OCI-LY1 (cell line): ENCODE measurements at regions not wholly inside any gene's neighbourhood (a gene's known extent, or its start where the extent isn't known, plus 50 kb on each side); places are given as distances from the start of the nearest gene placed in this dataset.

Experiments used
- EZH2 ChIP-seq: fragments of 200-600 bp; sonication (generic), shearing (Covaris generic); IDR thresholded peaks from 2 replicates; pipeline ENCODE4 v1.8.0; 2017; ENCODE audit warnings: borderline replicate concordance, mixed run types, mild to moderate bottlenecking, antibody characterized with exemption, low read length, moderate library complexity, mixed read lengths
- TF ChIP-seq, protein P1 (sequence below): fragments of 200-600 bp; sonication (generic), shearing (Covaris generic); IDR thresholded peaks from 2 replicates; pipeline ENCODE4 v1.5.1; 2017; ENCODE audit warnings: mild to moderate bottlenecking, antibody characterized with exemption, low read length, moderate library complexity, mixed read lengths

DNA sequence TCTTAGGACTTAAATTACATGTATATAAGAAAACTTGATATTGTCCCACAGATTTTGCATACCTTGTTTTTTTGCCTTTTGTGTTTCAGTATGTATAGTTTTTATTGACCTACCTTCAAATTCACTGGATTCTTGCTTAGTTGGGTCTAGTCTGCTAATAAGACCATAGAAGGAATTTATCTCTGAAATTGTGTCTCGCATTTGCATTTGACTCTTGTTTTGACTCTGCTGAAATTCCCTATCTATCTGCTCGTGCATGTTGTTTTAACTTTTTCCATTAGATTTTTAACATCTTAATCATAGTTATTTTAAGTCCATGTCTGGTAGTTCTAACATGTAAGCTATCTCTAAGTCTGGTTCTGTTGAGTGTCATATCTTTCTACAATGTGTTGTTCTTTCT, 163.9 kb downstream of the SCP2D1 start:
- TF ChIP-seq, protein P1, sequence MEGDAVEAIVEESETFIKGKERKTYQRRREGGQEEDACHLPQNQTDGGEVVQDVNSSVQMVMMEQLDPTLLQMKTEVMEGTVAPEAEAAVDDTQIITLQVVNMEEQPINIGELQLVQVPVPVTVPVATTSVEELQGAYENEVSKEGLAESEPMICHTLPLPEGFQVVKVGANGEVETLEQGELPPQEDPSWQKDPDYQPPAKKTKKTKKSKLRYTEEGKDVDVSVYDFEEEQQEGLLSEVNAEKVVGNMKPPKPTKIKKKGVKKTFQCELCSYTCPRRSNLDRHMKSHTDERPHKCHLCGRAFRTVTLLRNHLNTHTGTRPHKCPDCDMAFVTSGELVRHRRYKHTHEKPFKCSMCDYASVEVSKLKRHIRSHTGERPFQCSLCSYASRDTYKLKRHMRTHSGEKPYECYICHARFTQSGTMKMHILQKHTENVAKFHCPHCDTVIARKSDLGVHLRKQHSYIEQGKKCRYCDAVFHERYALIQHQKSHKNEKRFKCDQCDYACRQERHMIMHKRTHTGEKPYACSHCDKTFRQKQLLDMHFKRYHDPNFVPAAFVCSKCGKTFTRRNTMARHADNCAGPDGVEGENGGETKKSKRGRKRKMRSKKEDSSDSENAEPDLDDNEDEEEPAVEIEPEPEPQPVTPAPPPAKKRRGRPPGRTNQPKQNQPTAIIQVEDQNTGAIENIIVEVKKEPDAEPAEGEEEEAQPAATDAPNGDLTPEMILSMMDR: no peak
- TF ChIP-seq EZH2: no peak
